IMR-90 (cell line): ENCODE measurements at regions not wholly inside any gene's neighbourhood (a gene's known extent, or its start where the extent isn't known, plus 50 kb on each side); places are given as distances from the start of the nearest gene placed in this dataset.

ENCODE experiments used
- CTCF ChIP-seq: conservative IDR thresholded peaks from 2 replicates; pipeline ENCODE4 v1.5.1; 2012; ENCODE audit warnings: mild to moderate bottlenecking, low read depth, low read length, improper control_type of control experiment
- FOS ChIP-seq: fragments of 150-350 bp; IDR thresholded peaks from 2 replicates; pipeline ENCODE4 v1.6.1; 2016; ENCODE audit warnings: low read depth, low read length
- MAZ ChIP-seq: IDR thresholded peaks from 2 replicates; pipeline ENCODE4 v1.6.1; 2012; ENCODE audit warnings: low read depth, mild to moderate bottlenecking, low read length, improper control_type of control experiment, moderate library complexity, borderline replicate concordance
- POLR2A ChIP-seq: IDR thresholded peaks from 2 replicates; pipeline ENCODE4 v1.6.1; 2012; ENCODE audit warnings: mild to moderate bottlenecking, low read depth, low read length
- USF2 ChIP-seq: fragments of 150-350 bp; IDR thresholded peaks from 2 replicates; pipeline ENCODE4 v1.6.1; 2017; ENCODE audit warnings: mild to moderate bottlenecking, antibody characterized with exemption, low read length, low read depth

- TF ChIP-seq FOS: peak; percentile 98
- no peak for TF ChIP-seq CTCF
- TF ChIP-seq USF2: peak; percentile 65
- TF ChIP-seq POLR2A: no peak
- TF ChIP-seq MAZ: peak; percentile 47; the same call in 1 of the 2 replicates
Measured at GRCh38 chr2:237178396-237178795, 92.7 kb downstream of the COPS8 start.
